ENCODE measurements at regions not wholly inside any gene's neighbourhood (a gene's known extent, or its start where the extent isn't known, plus 50 kb on each side); places are given as distances from the start of the nearest gene placed in this dataset.

DNA sequence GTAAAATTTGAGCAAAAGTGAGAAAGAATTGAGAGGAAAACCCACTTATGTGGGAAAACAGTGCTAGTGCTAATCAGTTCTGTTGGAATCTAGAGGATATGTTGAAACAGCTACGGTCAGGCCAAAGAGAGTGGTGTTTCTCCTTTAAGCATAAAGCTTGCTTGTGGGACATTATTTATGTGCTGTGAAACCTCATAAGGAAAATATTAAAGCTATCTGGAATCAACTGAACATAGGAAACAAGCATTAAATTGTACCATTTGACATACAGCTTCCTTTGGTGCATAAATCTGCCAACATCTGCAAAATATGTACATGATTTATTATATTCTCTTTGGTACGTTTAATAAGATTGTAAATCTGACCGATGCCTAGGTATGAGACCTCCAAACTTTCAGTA, 182.5 kb upstream of the PDE10A start:
- Histone ChIP-seq H4K20me1 (ENCODE audit: control insufficient read depth, insufficient read depth, low read length, poor library complexity, severe bottlenecking) (no peaks in the 10 kb centered on the region), H3K27ac (ENCODE audit: low read length in 2 of 2) (no peak overlapping the region), H2AFZ (ENCODE audit: insufficient read depth, low read depth, low read length, poor library complexity, severe bottlenecking) (no peak overlapping the region), H3K36me3 (replicated peaks in 1 of 2; ENCODE audit: control extremely low read depth in 1 of 2, control insufficient read depth in 1 of 2, extremely low read depth in 1 of 2, insufficient read depth in 2 of 2, low read length in 1 of 2) (no peaks in the 10 kb centered on the region), H3K9me3 (ENCODE audit: control extremely low read depth in 1 of 3, control insufficient read depth in 2 of 3, insufficient read depth in 1 of 3, low read length in 2 of 3) (peaks cover 0 to 7% (median 0%) of the 10 kb centered on the region in 3 donors), H3K4me1 (ENCODE audit: control insufficient read depth in 2 of 2, insufficient read depth in 2 of 2, low read length in 2 of 2) (peaks cover 0 to 5% of the 10 kb centered on the region in 2 donors), H3K4me2 (replicated peaks; ENCODE audit: low read depth, low read length, poor library complexity, severe bottlenecking) (no peak overlapping the region), H3K27me3 (replicated peaks in 1 of 4; ENCODE audit: control extremely low read depth in 1 of 4, control insufficient read depth in 3 of 4, insufficient read depth in 4 of 4, low read length in 3 of 4) (peaks cover 0 to 33% (median 11%) of the 10 kb centered on the region in 4 experiments), H3K79me2 (ENCODE audit: control insufficient read depth, insufficient read depth, low read length) (no peaks in the 10 kb centered on the region), H3K9ac (ENCODE audit: low read length) (no peak overlapping the region), H3K4me3 (ENCODE audit: control extremely low read depth in 1 of 5, extremely low read depth in 1 of 5, insufficient read depth in 1 of 5, low read depth in 2 of 5, low read length in 4 of 5) (no peak overlapping the region)
- intact Hi-C loops (cut with micrococcal nuclease) = no loop called here
- no peak for TF ChIP-seq EZH2 (IDR thresholded peaks at IDR 0.05; ENCODE audit: borderline replicate concordance, insufficient read depth, low read depth, low read length, poor library complexity, severe bottlenecking)
- TF ChIP-seq, protein P1, sequence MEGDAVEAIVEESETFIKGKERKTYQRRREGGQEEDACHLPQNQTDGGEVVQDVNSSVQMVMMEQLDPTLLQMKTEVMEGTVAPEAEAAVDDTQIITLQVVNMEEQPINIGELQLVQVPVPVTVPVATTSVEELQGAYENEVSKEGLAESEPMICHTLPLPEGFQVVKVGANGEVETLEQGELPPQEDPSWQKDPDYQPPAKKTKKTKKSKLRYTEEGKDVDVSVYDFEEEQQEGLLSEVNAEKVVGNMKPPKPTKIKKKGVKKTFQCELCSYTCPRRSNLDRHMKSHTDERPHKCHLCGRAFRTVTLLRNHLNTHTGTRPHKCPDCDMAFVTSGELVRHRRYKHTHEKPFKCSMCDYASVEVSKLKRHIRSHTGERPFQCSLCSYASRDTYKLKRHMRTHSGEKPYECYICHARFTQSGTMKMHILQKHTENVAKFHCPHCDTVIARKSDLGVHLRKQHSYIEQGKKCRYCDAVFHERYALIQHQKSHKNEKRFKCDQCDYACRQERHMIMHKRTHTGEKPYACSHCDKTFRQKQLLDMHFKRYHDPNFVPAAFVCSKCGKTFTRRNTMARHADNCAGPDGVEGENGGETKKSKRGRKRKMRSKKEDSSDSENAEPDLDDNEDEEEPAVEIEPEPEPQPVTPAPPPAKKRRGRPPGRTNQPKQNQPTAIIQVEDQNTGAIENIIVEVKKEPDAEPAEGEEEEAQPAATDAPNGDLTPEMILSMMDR (IDR thresholded peaks at IDR 0.05) = no peak
- POLR2A ChIA-PET = no interaction called here
- Mint-ChIP-seq H3K4me3 (no peak overlapping the region), H3K27me3 (peaks cover 42% of the 10 kb centered on the region), H3K9me3 (ENCODE audit: insufficient read depth) (peaks cover 2% of the 10 kb centered on the region), H3K4me1 (no peaks in the 10 kb centered on the region), H3K27ac (no peak overlapping the region)
- 50% methylated on average over 1 of the region's 3 CpGs for WGBS (ENCODE audit: insufficient coverage)
- no peak for ATAC-seq (ENCODE audit: low read depth)
- DNase-seq = no peak
- CTCF ChIA-PET = interaction anchor here (0.7 to 1.1 kb wide), 2 partner anchors 10 to 37 kb away, joined by 3 to 5 read pairs; no protein-coding TSS in a partner anchor

DNA sequence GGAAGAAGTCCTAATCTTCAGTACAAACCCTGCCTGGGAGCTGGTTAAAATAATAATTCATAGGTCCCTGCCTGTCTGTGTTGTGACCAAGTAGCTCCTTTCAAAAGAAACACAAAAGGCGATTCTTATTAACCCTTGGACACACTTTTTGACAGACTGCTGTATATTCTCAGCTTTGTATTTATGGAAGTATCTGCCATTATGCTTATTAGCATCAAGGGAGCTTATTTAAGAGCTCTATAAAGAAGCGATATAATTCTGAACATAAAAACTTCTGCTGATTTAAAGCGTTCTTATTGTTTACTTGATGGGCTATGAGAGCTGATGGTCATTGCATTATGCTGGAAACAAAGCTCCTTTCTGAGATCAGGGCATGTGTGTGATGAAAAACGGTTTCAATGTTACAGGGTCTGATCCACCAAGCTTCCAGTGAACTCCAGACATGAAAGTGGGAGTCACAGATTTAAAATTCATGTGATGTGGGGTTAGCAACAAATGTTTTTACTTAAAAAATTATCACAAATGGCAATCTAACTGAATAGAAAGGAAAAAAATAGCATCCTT, 181.8 kb upstream of the PDE10A start:
- Mint-ChIP-seq H3K4me1 (no peaks in the 10 kb centered on the region), H3K27me3 (peaks cover 38% of the 10 kb centered on the region), H3K9me3 (ENCODE audit: insufficient read depth) (peaks cover 2% of the 10 kb centered on the region), H3K4me3 (no peak overlapping the region), H3K27ac (no peak overlapping the region)
- no peaks in the 10 kb centered on the region for H3K36me3 ChIP-seq (replicated peaks in 1 of 2; ENCODE audit: control extremely low read depth in 1 of 2, control insufficient read depth in 1 of 2, extremely low read depth in 1 of 2, insufficient read depth in 2 of 2, low read length in 1 of 2)
- intact Hi-C loops (cut with micrococcal nuclease) = no loop called here
- 60% methylated on average over 2 of the region's 4 CpGs for WGBS (ENCODE audit: insufficient coverage)
- ChIA-PET CTCF (interaction anchor here (0.7 to 1.1 kb wide), 2 partner anchors 9 to 38 kb away, joined by 3 to 5 read pairs; no protein-coding TSS in a partner anchor), POLR2A (no interaction called here)
- no peaks in the 10 kb centered on the region for H3K79me2 ChIP-seq (ENCODE audit: control insufficient read depth, insufficient read depth, low read length)
- peaks cover 0 to 28% (median 8%) of the 10 kb centered on the region in 4 experiments for H3K27me3 ChIP-seq (replicated peaks in 1 of 4; ENCODE audit: control extremely low read depth in 1 of 4, control insufficient read depth in 3 of 4, insufficient read depth in 4 of 4, low read length in 3 of 4)
- DNase-seq (no peak), ATAC-seq (ENCODE audit: low read depth) (no peak)
- H4K20me1 ChIP-seq (ENCODE audit: control insufficient read depth, insufficient read depth, low read length, poor library complexity, severe bottlenecking) = no peaks in the 10 kb centered on the region
- no peak overlapping the region for H3K27ac ChIP-seq (ENCODE audit: low read length in 2 of 2)
- peaks cover 0 to 4% (median 0%) of the 10 kb centered on the region in 3 donors for H3K9me3 ChIP-seq (ENCODE audit: control extremely low read depth in 1 of 3, control insufficient read depth in 2 of 3, insufficient read depth in 1 of 3, low read length in 2 of 3)
- no peak overlapping the region for H2AFZ ChIP-seq (ENCODE audit: insufficient read depth, low read depth, low read length, poor library complexity, severe bottlenecking)
- H3K4me1 ChIP-seq (ENCODE audit: control insufficient read depth in 2 of 2, insufficient read depth in 2 of 2, low read length in 2 of 2) = peaks cover 0 to under 1% of the 10 kb centered on the region in 2 donors
- no peak overlapping the region for H3K4me3 ChIP-seq (ENCODE audit: control extremely low read depth in 1 of 5, extremely low read depth in 1 of 5, insufficient read depth in 1 of 5, low read depth in 2 of 5, low read length in 4 of 5)
- H3K9ac ChIP-seq (ENCODE audit: low read length) = no peak overlapping the region
- TF ChIP-seq, protein P1 (IDR thresholded peaks at IDR 0.05) = no peak
- TF ChIP-seq EZH2 (IDR thresholded peaks at IDR 0.05; ENCODE audit: borderline replicate concordance, insufficient read depth, low read depth, low read length, poor library complexity, severe bottlenecking) = no peak
- H3K4me2 ChIP-seq (replicated peaks; ENCODE audit: low read depth, low read length, poor library complexity, severe bottlenecking) = no peak overlapping the region

Measured in B cell (primary cell).